ENCODE measurements at regions not wholly inside any gene's neighbourhood (a gene's known extent, or its start where the extent isn't known, plus 50 kb on each side); places are given as distances from the start of the nearest gene placed in this dataset.

DNA sequence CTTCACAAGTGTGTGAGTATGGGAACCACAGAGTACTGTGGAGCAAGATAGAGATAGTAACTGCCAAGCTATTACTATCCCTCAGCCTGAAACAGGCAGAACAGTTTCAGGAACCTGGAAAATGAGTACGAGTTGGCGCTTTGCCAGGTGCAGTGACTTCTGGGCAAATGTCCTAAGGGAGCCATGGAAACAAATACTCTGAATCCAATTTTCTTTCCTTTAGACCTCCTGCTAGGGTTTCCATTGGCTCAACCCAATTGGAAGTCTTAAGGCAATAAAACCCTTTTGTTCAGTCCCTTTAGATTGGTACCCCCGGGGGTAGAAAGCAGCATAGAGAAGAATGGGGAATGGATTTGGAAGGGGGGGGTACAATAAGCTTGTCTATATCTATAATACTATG is 205.0 kb upstream of the EPHA7 start:
- no peak overlapping the region for H3K27ac ChIP-seq
- TF ChIP-seq EZH2 (IDR thresholded peaks at IDR 0.05; ENCODE audit: low read depth) = no peak
- TF ChIP-seq, protein P1, sequence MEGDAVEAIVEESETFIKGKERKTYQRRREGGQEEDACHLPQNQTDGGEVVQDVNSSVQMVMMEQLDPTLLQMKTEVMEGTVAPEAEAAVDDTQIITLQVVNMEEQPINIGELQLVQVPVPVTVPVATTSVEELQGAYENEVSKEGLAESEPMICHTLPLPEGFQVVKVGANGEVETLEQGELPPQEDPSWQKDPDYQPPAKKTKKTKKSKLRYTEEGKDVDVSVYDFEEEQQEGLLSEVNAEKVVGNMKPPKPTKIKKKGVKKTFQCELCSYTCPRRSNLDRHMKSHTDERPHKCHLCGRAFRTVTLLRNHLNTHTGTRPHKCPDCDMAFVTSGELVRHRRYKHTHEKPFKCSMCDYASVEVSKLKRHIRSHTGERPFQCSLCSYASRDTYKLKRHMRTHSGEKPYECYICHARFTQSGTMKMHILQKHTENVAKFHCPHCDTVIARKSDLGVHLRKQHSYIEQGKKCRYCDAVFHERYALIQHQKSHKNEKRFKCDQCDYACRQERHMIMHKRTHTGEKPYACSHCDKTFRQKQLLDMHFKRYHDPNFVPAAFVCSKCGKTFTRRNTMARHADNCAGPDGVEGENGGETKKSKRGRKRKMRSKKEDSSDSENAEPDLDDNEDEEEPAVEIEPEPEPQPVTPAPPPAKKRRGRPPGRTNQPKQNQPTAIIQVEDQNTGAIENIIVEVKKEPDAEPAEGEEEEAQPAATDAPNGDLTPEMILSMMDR (conservative IDR thresholded peaks at IDR 0.05) = no peak
- no peaks in the 10 kb centered on the region for H3K27me3 ChIP-seq (ENCODE audit: insufficient read depth, low read depth)
- H3K4me3 ChIP-seq = no peak overlapping the region
- intact Hi-C loops (cut with micrococcal nuclease; ENCODE audit: unreplicated experiment) = no loop called here
- BruUV-seq (replicated peaks) = no TSS peak
- no peaks in the 10 kb centered on the region for H3K79me2 ChIP-seq (ENCODE audit: low read depth)
- no peak overlapping the region for H3K4me2 ChIP-seq
- H3K36me3 ChIP-seq (ENCODE audit: low read depth) = no peaks in the 10 kb centered on the region
- H3K4me1 ChIP-seq (replicated peaks; ENCODE audit: insufficient read depth) = no peaks in the 10 kb centered on the region
- DNase-seq = no peak
- no peaks in the 10 kb centered on the region for H3F3A ChIP-seq (ENCODE audit: insufficient read depth, low read depth)
- POLR2A ChIA-PET (ENCODE audit: unreplicated experiment) = no interaction called here
- H3K9me3 ChIP-seq (ENCODE audit: insufficient read depth, low read depth) = no peaks in the 10 kb centered on the region
- no peaks in the 10 kb centered on the region for H3K9me2 ChIP-seq (ENCODE audit: insufficient read depth)
- H4K20me1 ChIP-seq (ENCODE audit: insufficient read depth) = no peaks in the 10 kb centered on the region
- no peak overlapping the region for H2AFZ ChIP-seq
- CTCF ChIA-PET = no interaction called here

DNA sequence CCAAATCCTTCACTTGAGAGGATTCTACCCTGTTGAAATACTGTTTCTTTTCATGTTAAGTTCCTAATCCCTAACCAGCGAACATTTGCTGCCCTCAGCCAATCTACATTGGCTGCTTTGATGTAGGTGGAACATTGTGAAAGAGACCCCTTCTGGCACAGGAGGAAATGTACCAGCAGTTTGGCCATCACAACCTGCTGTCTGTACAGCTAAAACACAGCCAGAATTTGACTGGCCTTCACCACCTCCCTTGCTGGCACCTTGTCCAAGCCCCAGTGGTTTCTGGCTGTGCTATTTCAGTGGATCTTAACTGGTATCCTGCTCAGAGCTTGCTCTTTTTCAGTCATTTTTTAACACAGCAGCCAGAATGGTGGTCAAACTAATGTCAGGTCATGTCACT is 202.1 kb upstream of the EPHA7 start:
- no peaks in the 10 kb centered on the region for H3K4me1 ChIP-seq (replicated peaks; ENCODE audit: insufficient read depth)
- ChIA-PET POLR2A (ENCODE audit: unreplicated experiment) (no interaction called here), CTCF (no interaction called here)
- H3F3A ChIP-seq (ENCODE audit: insufficient read depth, low read depth) = no peaks in the 10 kb centered on the region
- no peaks in the 10 kb centered on the region for H3K9me2 ChIP-seq (ENCODE audit: insufficient read depth)
- no peaks in the 10 kb centered on the region for H3K27me3 ChIP-seq (ENCODE audit: insufficient read depth, low read depth)
- no peak overlapping the region for H3K4me3 ChIP-seq
- TF ChIP-seq EZH2 (IDR thresholded peaks at IDR 0.05; ENCODE audit: low read depth) = no peak
- TF ChIP-seq, protein P1 (conservative IDR thresholded peaks at IDR 0.05) = no peak
- intact Hi-C loops (cut with micrococcal nuclease; ENCODE audit: unreplicated experiment) = no loop called here
- BruUV-seq (replicated peaks) = no TSS peak
- no peaks in the 10 kb centered on the region for H3K79me2 ChIP-seq (ENCODE audit: low read depth)
- no peak overlapping the region for H3K4me2 ChIP-seq
- H4K20me1 ChIP-seq (ENCODE audit: insufficient read depth) = no peaks in the 10 kb centered on the region
- H3K27ac ChIP-seq = no peak overlapping the region
- H2AFZ ChIP-seq = no peak overlapping the region
- H3K36me3 ChIP-seq (ENCODE audit: low read depth) = no peaks in the 10 kb centered on the region
- DNase-seq = no peak
- H3K9me3 ChIP-seq (ENCODE audit: insufficient read depth, low read depth) = no peaks in the 10 kb centered on the region

DNA sequence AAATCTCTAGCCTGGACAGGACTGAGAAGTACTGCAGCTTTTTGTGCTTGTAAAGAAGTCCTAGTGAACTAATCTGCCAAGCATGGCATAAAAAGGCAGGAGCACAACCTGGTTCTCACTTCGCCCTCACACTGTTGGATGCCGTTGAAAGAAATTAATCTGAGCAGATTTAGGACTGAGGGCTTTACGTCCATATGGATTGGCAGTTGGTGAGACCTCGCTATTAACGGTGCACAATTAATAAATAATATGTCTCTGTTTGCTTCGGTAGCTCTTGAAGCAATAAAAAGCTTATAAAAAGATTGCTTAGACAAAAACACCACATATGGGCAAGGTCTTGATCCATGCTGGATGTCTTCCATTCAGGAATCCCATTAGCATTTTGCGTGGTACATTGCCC is 185.6 kb upstream of the EPHA7 start:
- Histone ChIP-seq H3K4me2 (no peak overlapping the region), H3K27ac (no peak overlapping the region), H3K4me3 (no peak overlapping the region), H3F3A (ENCODE audit: insufficient read depth, low read depth) (no peaks in the 10 kb centered on the region), H3K36me3 (ENCODE audit: low read depth) (no peaks in the 10 kb centered on the region), H3K27me3 (ENCODE audit: insufficient read depth, low read depth) (no peaks in the 10 kb centered on the region), H3K79me2 (ENCODE audit: low read depth) (no peaks in the 10 kb centered on the region), H2AFZ (no peak overlapping the region), H3K9me3 (ENCODE audit: insufficient read depth, low read depth) (no peaks in the 10 kb centered on the region), H4K20me1 (ENCODE audit: insufficient read depth) (no peaks in the 10 kb centered on the region), H3K4me1 (replicated peaks; ENCODE audit: insufficient read depth) (no peaks in the 10 kb centered on the region), H3K9me2 (ENCODE audit: insufficient read depth) (no peaks in the 10 kb centered on the region)
- ChIA-PET CTCF (no interaction called here), POLR2A (ENCODE audit: unreplicated experiment) (no interaction called here)
- BruUV-seq (replicated peaks) = no TSS peak
- no peak for DNase-seq
- TF ChIP-seq, protein P1 (conservative IDR thresholded peaks at IDR 0.05) = no peak
- intact Hi-C loops (cut with micrococcal nuclease; ENCODE audit: unreplicated experiment) = no loop called here
